GM18508 (cell line): ENCODE measurements at regions not wholly inside any gene's neighbourhood (a gene's known extent, or its start where the extent isn't known, plus 50 kb on each side); places are given as distances from the start of the nearest gene placed in this dataset.

Experiments
- ATAC-seq: cut with Tn5 transposase; IDR thresholded peaks from one replicate; pipeline ENCODE4 v1.9.1; 2021; ENCODE audit warnings: moderate number of reproducible peaks; ENCODE audit not compliant: insufficient read depth, unreplicated experiment

DNA sequence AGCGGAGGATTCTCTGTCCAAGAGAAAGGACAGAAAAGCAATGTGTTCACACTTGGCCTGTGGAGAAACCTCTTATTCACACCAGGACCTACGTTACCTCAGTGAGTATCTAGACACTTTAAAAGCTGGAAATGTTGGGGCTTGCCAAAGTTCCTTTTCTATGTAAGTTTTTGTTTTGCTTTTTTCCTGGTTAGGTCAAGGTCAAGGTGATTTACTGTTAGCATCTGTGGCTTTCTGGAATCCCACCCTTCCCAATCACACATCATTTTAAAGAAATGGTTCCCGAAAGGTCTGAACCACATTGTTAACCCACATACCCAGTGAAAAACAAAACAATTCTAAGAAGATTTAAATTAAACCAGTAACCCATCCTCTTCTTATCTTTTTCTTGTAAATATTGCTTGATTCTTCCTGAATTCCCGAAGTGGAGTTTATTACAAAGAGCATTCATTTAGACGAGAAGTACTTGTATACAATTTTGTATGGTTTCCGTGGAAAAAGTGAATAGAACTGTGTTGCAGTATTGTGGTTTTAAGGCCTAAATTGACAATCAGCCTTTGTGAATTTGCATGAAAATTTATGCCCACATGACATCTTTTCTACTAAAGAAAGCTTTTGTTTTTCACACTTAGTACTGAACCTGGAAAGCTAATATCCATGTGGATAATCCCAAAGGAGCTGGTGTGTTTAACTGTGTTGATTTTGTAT is 827.0 kb upstream of the IGFBP3 start:
- ATAC-seq, result no peak

DNA sequence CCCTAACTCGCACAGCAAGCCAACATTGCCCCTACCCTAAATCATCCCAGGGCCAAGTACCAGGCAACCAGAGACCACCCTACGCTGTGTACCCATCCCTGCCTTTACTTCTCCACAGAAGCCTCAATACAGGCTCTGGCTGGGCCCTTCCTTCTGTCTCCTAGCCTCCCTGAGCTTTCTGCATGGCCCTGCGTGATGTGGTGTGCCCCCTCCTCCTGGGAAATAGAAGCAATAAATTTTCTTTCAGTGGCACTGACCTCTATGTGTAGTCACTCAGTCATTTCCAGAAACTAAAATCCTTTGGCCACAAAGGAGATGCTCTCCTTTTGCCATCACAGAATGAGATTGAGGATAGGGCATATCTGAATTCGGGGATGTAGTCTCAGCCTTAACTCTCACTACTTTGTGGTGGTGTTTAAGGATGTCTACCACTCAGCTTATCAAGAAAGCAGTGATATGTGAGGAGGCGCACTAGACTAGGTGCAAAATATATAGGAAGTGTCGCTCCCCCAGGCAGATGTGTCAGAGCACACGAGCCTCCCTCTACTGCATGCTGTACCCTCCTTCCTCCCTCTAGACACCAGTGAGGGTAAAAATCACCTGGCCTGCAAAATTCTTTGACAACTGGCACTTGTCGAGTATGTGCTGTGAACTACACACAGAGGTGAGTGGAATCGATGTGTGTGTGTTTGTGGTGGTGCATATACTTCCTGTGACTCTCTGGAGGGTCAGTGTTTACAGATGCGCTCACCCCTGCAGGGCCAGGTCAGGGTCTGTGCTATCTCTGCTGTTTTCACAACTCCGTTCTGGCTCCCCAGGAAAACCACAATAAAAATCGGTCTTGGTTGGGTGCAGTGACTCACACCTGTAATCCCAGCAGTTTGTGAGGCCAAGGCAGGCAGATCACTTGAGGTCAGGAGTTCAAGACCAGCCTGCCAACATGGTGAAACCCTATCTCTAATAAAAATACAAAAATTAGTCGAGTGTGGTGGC is 825.9 kb upstream of the IGFBP3 start:
- ATAC-seq, result no peak

DNA sequence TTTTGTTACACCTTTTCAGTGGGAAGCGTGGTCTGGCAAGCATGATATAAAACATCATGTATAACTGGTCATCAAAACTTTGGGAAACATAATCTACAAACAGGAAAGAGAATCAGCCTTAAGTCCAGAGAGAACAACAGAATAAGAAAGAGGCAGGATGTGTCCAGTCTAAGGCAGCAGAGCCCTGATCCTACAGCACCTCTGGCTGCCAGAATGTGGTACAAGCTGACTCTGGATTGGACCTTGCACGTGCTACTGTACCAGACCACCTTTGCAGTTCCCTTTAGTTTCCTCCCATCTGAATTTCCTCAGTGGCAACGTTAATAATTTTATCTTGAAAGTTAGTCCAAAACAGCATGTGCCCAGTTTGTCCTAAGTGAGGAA is 824.6 kb upstream of the IGFBP3 start:
- ATAC-seq, result no peak

DNA sequence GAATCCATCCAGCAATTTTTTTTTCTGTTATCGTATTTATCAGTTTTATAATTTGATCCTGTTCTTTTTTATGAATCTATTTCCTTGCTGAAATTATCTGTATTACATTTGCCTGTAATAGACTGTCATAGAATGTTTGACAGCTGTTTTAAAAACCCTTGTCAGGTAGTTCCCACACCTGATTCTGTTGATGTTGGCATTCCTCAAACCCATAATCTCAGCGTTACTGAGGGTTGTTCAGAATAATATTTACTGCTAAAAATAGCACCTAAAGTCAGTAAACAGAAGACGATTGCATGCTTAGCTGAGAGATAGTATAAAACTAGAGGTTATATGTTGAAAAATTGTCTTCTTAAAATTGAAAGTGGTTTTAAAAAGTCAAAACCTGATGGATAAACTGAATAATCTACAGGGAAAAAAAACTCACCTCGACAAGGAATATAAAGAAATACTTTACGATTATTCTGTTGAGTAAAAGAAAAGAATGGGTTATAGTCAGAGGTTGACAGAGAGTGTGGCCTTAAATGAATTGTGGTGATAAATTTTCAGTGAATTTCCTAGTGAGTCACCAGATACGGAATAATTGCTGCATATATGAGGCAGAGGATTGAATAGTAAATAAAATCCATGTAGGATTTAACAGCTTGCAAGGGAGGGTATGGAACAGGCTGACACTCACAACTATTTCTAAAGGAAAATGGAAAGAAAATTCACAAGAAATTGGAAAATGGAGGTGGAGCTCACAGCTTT is 824.1 kb upstream of the IGFBP3 start:
- no peak for ATAC-seq

DNA sequence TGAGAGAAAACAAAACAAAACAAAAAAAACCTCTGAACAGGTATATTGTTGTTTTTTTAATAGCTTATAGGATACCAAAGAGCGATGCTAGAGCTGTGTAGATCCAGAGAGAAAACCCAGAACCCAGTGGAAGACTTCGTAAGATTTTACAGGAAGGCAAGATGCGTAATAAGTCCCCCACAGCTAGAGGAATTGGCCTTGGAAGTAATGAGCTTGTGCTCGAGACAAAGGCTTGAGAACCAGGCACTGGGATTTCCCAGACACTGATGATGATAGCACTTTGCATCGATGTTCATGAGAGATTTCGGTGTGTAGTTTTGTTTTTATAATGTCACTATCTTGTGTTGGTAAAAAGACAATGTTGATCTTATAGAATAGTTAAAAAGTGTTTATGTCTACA is 821.5 kb upstream of the IGFBP3 start:
- no peak for ATAC-seq

DNA sequence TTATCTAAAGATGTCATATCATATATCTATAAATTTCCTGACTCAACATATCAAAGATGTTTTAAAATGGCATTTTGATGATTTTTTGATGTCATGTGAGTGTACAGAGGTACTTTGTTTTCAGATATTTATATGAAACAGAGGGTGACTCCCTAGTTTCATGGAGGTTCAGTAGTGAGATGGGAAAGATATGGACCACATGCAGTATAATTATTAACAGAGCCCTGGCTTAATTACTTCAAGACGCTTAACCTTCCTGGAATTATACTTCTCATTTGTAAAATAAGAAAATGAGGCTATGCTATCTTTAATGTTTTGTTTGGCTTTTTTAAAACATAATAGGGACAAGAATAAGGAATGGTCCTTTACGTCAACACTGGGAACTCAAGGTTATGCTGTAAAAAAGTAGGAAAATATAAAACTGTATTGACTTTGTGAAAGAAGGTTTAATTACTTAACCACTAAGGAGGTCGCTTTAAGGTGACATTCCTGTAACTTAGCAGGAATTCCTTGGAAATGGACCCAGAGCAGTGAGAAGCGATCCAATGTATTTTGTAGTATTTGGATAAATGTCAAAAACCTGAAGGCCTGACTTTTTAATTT is 821.0 kb upstream of the IGFBP3 start:
- no peak for ATAC-seq

DNA sequence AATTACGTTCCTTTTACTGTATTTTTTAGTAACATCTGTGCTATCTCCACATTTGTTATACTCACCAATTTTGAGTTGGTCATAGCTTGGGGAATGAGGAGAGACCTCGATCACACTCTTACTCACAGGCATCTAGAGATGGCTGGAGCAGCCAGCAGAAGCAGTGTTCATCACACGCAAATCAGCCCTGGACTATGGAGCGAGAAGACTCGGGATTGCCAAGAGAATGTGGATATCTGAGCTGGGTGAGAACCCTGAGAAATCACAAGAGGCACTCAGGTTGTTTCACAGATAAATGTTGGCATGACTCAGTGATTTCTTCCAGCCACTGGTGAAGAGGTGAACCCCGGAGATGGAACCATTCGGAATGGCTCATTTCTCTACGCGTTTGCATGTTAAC is 820.1 kb upstream of the IGFBP3 start:
- no peak for ATAC-seq

DNA sequence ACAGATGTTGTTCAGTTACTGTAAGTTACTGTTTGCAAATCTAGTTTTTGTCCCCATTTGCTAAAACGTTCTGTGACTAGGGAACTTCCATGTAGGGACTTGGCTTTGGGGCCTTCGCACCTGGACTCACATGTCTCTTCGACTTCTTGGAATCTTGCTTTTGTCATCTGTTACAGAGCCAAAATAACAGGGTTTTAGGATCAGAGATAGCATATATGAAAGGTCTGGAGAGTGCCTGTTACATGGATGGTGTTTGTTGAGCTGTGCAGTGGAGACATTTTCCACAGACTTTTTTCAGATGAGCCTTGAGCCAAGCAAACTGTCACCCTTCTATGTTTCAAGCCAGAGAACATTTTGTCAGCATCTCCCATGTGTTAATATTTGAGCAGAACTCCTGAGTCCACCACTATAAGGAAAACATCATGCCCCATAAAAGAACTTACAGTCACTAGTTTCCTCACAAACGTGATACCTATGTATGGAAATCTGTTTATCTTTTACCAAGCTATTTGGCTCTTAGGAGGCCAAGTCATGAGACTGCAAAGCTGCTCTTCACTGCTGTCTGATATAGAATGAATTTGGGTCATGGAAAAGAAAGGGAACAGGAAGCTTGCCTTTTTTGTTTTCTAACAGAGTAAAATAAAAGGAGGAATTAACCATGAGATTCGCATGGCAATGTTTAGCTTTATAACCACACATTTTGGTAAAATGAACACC is 818.6 kb upstream of the IGFBP3 start:
- ATAC-seq, result no peak

DNA sequence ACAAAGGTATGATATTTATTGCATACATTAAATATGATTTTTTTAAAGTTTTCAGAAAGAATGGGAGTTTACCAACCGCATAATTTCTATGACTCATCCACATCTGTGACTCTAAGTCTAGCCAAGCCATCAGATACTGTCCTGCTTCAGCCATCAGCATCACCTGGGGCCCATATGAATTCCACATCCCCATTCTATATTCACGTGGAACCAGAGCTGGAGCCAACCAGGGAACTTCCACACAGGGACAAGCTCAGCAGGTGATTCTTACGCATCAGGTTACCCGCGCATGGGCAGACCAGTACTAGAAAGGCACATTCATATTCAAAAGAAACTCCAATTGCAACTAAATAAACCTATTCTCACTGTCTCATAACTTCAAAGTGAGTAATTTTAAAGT is 817.7 kb upstream of the IGFBP3 start:
- ATAC-seq, result no peak

DNA sequence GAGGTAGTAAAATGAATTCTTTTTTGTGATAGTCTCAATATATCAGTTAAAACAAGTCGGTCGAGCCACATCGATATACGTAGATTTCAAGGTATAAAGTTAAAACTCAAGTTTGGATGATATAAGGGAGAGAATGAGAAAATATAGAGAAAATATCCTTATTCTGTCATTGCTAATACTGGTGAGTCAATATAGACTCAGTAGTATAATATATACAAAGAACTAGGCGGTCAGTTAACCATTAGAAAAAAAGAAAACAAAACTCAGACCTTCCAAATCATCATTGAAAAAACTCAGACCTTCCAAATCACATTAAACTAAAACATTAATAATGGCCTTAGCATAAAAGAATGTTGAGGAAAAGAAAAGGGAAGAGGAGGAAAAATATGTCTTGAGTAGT is 817.1 kb upstream of the IGFBP3 start:
- ATAC-seq, result no peak

DNA sequence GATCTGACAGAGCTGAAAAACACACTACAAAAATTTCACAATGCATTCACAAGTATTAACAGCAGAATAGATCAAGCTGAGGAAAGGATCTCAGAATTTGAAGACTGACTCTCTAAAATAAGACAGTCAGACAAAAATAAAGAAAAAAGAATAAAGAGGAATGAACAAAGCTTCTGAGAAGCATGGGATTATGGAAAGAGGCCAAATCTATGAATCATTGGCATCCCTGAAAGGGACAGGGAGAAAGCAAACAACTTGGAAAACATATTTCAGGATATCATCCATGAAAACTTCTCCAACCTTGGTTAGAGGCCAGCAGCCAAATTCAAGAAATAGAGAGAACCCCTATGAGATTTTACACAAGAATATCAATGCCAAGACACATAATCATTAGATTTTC is 804.8 kb upstream of the IGFBP3 start:
- no peak for ATAC-seq

DNA sequence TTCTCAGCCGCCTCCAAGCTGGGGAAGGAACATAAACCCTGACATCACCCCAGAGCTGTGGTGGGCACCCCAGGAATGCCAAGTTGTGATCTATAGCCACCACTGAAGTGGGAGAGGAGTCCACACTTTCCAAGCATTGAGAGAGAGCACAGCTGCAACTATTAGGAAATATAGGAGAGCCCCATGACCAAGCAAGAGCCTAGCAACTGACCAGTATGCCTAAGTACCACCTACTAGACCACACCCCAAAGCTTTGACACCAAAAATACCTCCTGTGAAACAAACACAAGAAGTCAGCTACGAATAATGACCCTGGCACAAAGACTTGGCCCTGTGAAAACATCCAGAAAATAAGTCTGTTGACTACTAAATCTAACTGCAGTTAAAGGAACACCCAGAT is 804.1 kb upstream of the IGFBP3 start:
- no peak for ATAC-seq

DNA sequence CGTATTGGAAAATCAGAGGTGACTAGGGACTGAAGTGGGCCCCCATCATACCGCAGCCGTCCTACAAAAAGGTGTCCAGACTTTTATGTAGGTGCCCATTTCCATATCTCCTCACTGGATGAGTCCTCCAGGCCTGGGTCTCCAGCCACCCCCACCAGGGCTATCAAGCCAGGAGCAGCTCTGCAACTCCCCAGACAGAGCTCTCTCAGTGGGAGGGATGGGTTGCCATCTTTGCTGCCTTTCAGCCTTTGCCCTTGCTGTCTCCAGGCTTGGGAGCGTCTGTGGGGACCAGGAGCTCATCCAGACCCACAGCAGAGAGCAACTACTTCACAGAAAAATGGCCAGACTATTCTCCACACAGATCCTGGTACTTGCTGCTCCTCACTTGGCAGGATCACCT is 802.7 kb upstream of the IGFBP3 start:
- no peak for ATAC-seq

DNA sequence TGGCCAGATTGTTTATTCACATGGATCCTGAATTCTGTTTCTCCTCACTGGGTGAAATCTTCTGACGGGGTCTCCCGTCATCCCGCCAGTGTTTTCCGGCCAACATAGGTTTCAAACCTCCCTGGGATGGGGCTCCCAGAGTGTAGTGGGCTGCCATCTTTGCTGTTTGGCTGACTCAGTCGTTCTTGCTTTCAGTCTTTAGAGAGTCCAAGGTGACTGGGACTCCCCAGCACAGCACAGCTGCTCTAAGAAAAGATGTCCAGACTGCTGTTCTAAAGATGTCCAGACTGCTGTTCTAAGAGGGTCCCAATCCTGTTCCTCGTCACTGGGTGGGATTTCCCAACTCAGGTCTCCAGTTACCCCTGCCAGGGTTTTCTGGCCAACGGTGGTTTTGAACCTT is 801.9 kb upstream of the IGFBP3 start:
- no peak for ATAC-seq

DNA sequence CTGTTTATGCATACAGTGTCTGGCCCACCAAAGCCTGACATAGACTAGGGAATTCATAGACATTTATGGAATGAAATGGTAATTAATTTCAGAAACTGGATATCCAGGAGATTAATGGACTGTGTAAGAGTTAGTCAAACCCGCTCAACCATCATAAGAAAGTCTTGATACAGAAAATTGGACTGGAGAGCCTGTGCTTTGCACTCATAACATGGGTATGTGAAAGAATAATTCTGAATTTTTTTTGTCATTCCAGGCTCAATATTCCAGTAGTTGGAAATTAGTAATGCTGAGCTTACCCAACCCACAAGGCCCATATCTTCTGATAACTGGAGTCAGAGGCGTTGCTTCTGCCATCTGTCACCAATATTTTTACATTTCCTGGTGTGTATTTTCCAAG is 799.7 kb upstream of the IGFBP3 start:
- ATAC-seq, result no peak

DNA sequence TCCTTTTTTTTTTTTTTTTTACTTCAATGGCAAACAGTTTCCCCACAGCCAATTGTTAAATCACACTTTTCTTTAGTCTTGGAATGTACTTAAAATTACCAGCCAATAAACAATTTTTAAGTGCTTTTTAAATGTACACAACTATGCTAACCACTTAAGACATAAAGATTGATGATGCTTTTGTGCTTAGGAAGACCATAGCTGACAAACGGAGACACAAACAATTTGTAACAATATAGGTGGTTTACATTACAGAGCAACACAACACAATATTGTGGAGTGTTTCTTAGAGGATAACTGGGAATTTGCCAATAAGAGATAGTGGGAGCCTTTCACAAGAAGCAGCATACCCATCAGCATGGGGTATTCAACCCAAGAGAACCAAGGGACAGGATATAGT is 798.5 kb upstream of the IGFBP3 start:
- ATAC-seq, result no peak

DNA sequence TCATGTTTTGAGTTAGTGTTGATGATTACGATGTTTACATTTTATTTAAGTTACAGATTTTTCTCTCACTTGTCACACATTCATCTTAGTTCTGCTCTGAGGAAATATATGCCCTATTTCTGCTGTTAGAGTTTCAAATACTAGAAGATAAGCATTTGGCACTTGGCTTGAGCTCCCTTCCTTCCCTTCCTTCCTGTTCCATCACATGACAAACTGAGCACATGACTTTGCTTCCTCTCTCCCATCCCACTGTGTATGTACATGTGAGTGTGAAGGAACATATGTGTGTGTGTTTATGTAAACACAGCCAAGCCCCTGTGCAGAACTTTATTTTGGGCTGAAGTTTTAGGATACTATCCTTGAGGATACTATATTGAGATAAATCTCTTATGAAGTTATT is 795.9 kb upstream of the IGFBP3 start:
- ATAC-seq, result no peak

DNA sequence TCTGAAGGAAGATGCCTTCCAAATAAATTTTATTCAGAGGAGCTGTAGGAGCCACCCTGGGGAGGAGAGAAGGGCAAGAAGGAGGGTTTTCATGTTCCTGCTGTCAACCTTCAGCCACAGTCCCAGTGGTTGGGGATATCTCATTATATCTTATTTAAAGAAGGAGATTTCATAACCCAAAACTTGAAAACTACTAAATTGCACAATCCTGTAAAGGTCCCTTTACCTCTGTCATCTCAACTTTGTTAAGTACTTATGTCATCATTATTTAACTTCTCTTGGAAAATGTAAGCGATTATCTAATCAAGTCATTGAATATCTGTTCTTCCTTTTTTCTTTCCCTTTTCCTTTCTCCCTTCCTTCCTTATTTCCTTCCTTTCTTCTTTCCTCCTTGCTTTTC is 794.5 kb upstream of the IGFBP3 start:
- no peak for ATAC-seq

DNA sequence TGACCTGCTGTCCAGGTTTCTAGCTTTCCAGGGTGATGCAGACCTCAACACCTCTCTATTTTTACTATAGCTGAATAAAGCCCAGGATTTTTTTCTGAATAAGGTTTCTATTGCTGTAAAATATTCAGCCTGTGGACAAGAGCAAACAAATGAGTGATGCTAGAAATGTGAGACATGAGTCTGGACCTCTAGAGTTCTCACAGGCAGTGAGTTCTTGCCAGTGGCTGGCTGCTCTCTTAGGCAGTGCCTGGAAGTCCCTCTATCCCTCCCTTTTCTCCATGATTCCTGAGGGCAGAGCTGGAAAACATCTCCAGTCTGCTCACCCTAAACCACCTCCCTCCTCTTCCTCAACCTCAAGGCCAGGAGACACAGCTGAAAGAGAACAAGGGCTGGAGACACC is 793.8 kb upstream of the IGFBP3 start:
- ATAC-seq, result no peak
